HG03025 (cell line): ENCODE measurements at regions not wholly inside any gene's neighbourhood (a gene's known extent, or its start where the extent isn't known, plus 50 kb on each side); places are given as distances from the start of the nearest gene placed in this dataset.

Experiments used
- ATAC-seq: cut with Tn5 transposase; IDR thresholded peaks from one replicate; pipeline ENCODE4 v1.9.1; 2021; ENCODE audit warnings: mild to moderate bottlenecking, moderate library complexity; ENCODE audit not compliant: unreplicated experiment, low FRiP score

GRCh38 chr6:144737998-144738397, 452.9 kb downstream of the UTRN start:
- no peak for ATAC-seq

GRCh38 chr6:144739873-144740272, 454.7 kb downstream of the UTRN start:
- no peak for ATAC-seq

GRCh38 chr6:144741659-144742058, 456.5 kb downstream of the UTRN start:
- ATAC-seq: no peak

- ATAC-seq: no peak
These were observed 457.6 kb downstream of the UTRN start for GRCh38 chr6:144742779-144743178.

- no peak for ATAC-seq
These were observed 459.6 kb downstream of the UTRN start for GRCh38 chr6:144744720-144745119.

GRCh38 chr6:144745439-144745838, 460.3 kb downstream of the UTRN start:
- ATAC-seq: no peak

GRCh38 chr6:144746902-144747469, 461.9 kb downstream of the UTRN start:
- no peak for ATAC-seq

GRCh38 chr6:144749263-144749662, 464.1 kb downstream of the UTRN start:
- no peak for ATAC-seq

GRCh38 chr6:144753023-144753705, 468.0 kb downstream of the UTRN start:
- peak; percentile 98 for ATAC-seq

GRCh38 chr6:144756469-144756868, 471.3 kb downstream of the UTRN start:
- ATAC-seq: no peak

- no peak for ATAC-seq
These were observed 472.2 kb downstream of the UTRN start for GRCh38 chr6:144757299-144757698.

GRCh38 chr6:144757730-144758129, 472.6 kb downstream of the UTRN start:
- no peak for ATAC-seq

GRCh38 chr6:144758602-144759001, 473.5 kb downstream of the UTRN start:
- ATAC-seq: no peak

- no peak for ATAC-seq
These were observed 477.3 kb downstream of the UTRN start for GRCh38 chr6:144762469-144762868.

GRCh38 chr6:144767051-144767450, 481.9 kb downstream of the UTRN start:
- ATAC-seq: no peak

GRCh38 chr6:144768551-144769075, 483.5 kb downstream of the UTRN start:
- ATAC-seq: no peak

- ATAC-seq: no peak
These were observed 484.0 kb downstream of the UTRN start for GRCh38 chr6:144769142-144769541.

GRCh38 chr6:144776031-144776819, 491.1 kb downstream of the UTRN start:
- ATAC-seq: no peak

GRCh38 chr6:144777249-144777648, 492.1 kb downstream of the UTRN start:
- ATAC-seq: no peak

GRCh38 chr6:144778056-144778455, 492.9 kb downstream of the UTRN start:
- no peak for ATAC-seq

GRCh38 chr6:144778773-144779492, 493.8 kb downstream of the UTRN start:
- no peak for ATAC-seq
